Neural cell (in vitro differentiated cells): ENCODE measurements at regions not wholly inside any gene's neighbourhood (a gene's known extent, or its start where the extent isn't known, plus 50 kb on each side); places are given as distances from the start of the nearest gene placed in this dataset.

Experiments used
- H2AFZ ChIP-seq: fragments of 200-600, 300-800 bp; sonication (generic), shearing (Covaris generic); 2 replicates; pipeline ENCODE4 v1.6.0; 2014; ENCODE audit warnings: low read depth, mild to moderate bottlenecking, antibody characterized with exemption, low read length, moderate library complexity
- H3F3A ChIP-seq: fragments of 200-600 bp; shearing (Covaris generic); 2 replicates; pipeline ENCODE4 v1.6.1; 2016; ENCODE audit warnings: mild to moderate bottlenecking, moderate library complexity, mixed read lengths, antibody characterized with exemption, low read length; ENCODE audit not compliant: insufficient read depth, poor library complexity, severe bottlenecking
- H3K27ac ChIP-seq: fragments of 200-600, 300-800 bp; sonication (generic), shearing (Covaris generic); 2 replicates; pipeline ENCODE4 v1.5.1; 2014; ENCODE audit warnings: mild to moderate bottlenecking, low read length, moderate library complexity
- H3K27me3 ChIP-seq: fragments of 300-800, 200-600 bp; sonication (generic), shearing (Covaris generic); 2 replicates; pipeline ENCODE4 v1.6.0; 2014; ENCODE audit warnings: mild to moderate bottlenecking, low read depth, low read length, moderate library complexity; ENCODE audit not compliant: insufficient read depth
- H3K36me3 ChIP-seq: fragments of 300-800, 200-600 bp; sonication (generic), shearing (Covaris generic); 2 replicates; pipeline ENCODE4 v1.5.1; 2014; ENCODE audit warnings: mild to moderate bottlenecking, antibody characterized with exemption, low read length, moderate library complexity; ENCODE audit not compliant: insufficient read depth
- H3K4me2 ChIP-seq: fragments of 300-800, 200-600 bp; sonication (generic), shearing (Covaris generic); 2 replicates; pipeline ENCODE4 v1.6.0; 2014; ENCODE audit warnings: mild to moderate bottlenecking, low read length
- H3K4me3 ChIP-seq: fragments of 300-800, 200-600 bp; sonication (generic), shearing (Covaris generic); 2 replicates; pipeline ENCODE4 v1.5.1; 2014; ENCODE audit warnings: mild to moderate bottlenecking, low read length, moderate library complexity
- H3K79me2 ChIP-seq: fragments of 200-600 bp; shearing (Covaris generic); replicated peaks from 2 replicates; pipeline ENCODE4 v1.6.0; 2014; ENCODE audit warnings: mild to moderate bottlenecking, low read length, moderate library complexity; ENCODE audit not compliant: insufficient read depth
- H3K9ac ChIP-seq: fragments of 300-800, 200-600 bp; sonication (generic), shearing (Covaris generic); 2 replicates; pipeline ENCODE4 v1.6.1; 2016; ENCODE audit warnings: mild to moderate bottlenecking, low read length, mixed read lengths
- H3K9me2 ChIP-seq: fragments of 200-600 bp; shearing (Covaris generic); 2 replicates; pipeline ENCODE4 v1.6.1; 2016; ENCODE audit warnings: mild to moderate bottlenecking, low read length, mixed read lengths; ENCODE audit not compliant: insufficient read depth
- H3K9me3 ChIP-seq: fragments of 200-600, 300-800 bp; sonication (generic), shearing (Covaris generic); 2 replicates; pipeline ENCODE4 v1.6.1; 2016; ENCODE audit warnings: mild to moderate bottlenecking, mixed run types, low read length, moderate library complexity, mixed read lengths
- H4K20me1 ChIP-seq: fragments of 200-600 bp; shearing (Covaris generic); 2 replicates; pipeline ENCODE4 v1.6.1; 2016; ENCODE audit warnings: mild to moderate bottlenecking, mixed run types; ENCODE audit not compliant: insufficient read depth
- CTCF ChIP-seq: fragments of 450-650 bp; IDR thresholded peaks from 2 replicates; pipeline ENCODE4 v1.5.1; 2014; ENCODE audit warnings: antibody characterized with exemption, mild to moderate bottlenecking, moderate library complexity; ENCODE audit not compliant: poor library complexity, severe bottlenecking
- EP300 ChIP-seq: fragments of 450-650 bp; conservative IDR thresholded peaks from 2 replicates; pipeline ENCODE4 v1.6.1; 2014; ENCODE audit warnings: antibody characterized with exemption, mild to moderate bottlenecking, moderate library complexity; ENCODE audit not compliant: poor library complexity, severe bottlenecking
- EZH2 ChIP-seq: fragments of 200-600, 300-800 bp; shearing (Covaris generic), sonication (generic); IDR thresholded peaks from 2 replicates; pipeline ENCODE4 v1.6.1; 2014; ENCODE audit warnings: antibody characterized with exemption, low read length, borderline replicate concordance, mild to moderate bottlenecking; ENCODE audit not compliant: insufficient read depth, poor library complexity, severe bottlenecking
- MXI1 ChIP-seq: fragments of 450-650 bp; conservative IDR thresholded peaks from 2 replicates; pipeline ENCODE4 v1.6.1; 2014; ENCODE audit warnings: antibody characterized with exemption, mild to moderate bottlenecking; ENCODE audit not compliant: poor library complexity, severe bottlenecking
- POLR2AphosphoS5 ChIP-seq: IDR thresholded peaks from 2 replicates; pipeline ENCODE4 v1.6.1; 2012
- RAD21 ChIP-seq: fragments of 450-650 bp; conservative IDR thresholded peaks from 2 replicates; pipeline ENCODE4 v1.6.1; 2014; ENCODE audit warnings: antibody characterized with exemption, mild to moderate bottlenecking, moderate library complexity
- REST ChIP-seq: IDR thresholded peaks from 2 replicates; pipeline ENCODE4 v1.6.1; 2012; ENCODE audit warnings: borderline replicate concordance
- SMC3 ChIP-seq: fragments of 450-650 bp; conservative IDR thresholded peaks from 2 replicates; pipeline ENCODE4 v1.6.1; 2014; ENCODE audit warnings: antibody characterized with exemption, mild to moderate bottlenecking, moderate library complexity; ENCODE audit not compliant: poor library complexity
- TAF1 ChIP-seq: IDR thresholded peaks from 2 replicates; pipeline ENCODE4 v1.6.1; 2012; ENCODE audit warnings: low read depth

DNA sequence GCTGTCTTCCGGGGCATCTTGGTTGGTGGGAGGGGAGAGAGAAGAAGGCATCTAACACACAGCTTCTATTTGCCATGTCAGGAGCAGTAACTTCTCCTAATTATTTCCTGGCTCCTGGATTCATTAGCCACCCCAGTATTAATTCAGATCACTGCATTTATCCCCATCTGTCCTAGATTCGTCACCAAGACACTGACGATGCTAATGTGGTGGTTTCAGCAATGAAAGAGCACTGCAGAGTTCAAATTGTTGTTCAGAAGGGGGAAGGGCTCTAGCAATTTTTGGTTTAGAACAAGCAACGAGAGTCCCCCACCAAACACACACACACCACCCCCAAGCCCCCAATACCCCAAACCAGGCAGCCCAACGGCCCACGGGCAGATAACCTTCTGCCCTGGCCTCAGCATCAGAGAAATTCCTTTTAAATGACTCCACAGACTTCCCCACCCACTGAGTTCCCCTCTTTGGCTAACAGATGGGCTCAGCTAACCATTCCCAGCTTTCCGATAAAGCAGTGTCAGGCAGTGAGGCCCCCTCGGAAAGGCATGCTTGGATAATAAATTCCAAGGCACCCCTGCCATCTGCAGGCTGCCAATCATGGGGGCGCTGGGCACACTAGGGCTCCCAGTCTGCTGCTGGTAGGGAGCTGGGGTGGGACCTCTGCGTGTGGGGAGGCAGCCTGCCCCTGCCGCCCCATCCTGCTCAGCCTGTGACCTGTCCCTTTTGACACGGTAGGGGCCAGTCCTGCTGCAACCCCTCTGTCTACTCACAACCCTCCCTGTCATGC is 453.5 kb downstream of the MIAT start:
- Histone ChIP-seq H3K9ac (no peak overlapping the region), H3K79me2 (no peaks in the 10 kb centered on the region)
- TF ChIP-seq POLR2AphosphoS5: no peak
- no peak for TF ChIP-seq EP300
- TF ChIP-seq REST: no peak

GRCh38 chr22:27111796-27112672 is 454.6 kb downstream of the MIAT start:
- TF ChIP-seq SMC3 (no peak), CTCF (no peak), EP300 (no peak), REST (no peak), POLR2AphosphoS5 (no peak), MXI1 (no peak), RAD21 (no peak), TAF1 (no peak), EZH2 (no peak)
- Histone ChIP-seq H3K36me3 (no peaks in the 10 kb centered on the region), H3K27ac (peak overlapping the region; percentile 14), H4K20me1 (no peaks in the 10 kb centered on the region), H3K27me3 (no peaks in the 10 kb centered on the region), H3K9me2 (no peaks in the 10 kb centered on the region), H3K79me2 (no peaks in the 10 kb centered on the region), H3K9me3 (no peaks in the 10 kb centered on the region), H3K4me3 (no peak overlapping the region), H2AFZ (no peak overlapping the region), H3F3A (no peaks in the 10 kb centered on the region), H3K9ac (no peak overlapping the region), H3K4me2 (no peak overlapping the region)

More for the DNA sequence above, 453.5 kb downstream of the MIAT start:
- Histone ChIP-seq H3F3A (no peaks in the 10 kb centered on the region), H3K36me3 (no peaks in the 10 kb centered on the region), H4K20me1 (no peaks in the 10 kb centered on the region), H3K9me2 (no peaks in the 10 kb centered on the region), H3K4me3 (no peak overlapping the region), H2AFZ (no peak overlapping the region), H3K9me3 (no peaks in the 10 kb centered on the region), H3K27ac (peak overlapping the region; percentile 35), H3K27me3 (no peaks in the 10 kb centered on the region), H3K4me2 (no peak overlapping the region)
